Sigmoid colon (tissue), 6 donors: ENCODE measurements at regions not wholly inside any gene's neighbourhood (a gene's known extent, or its start where the extent isn't known, plus 50 kb on each side); places are given as distances from the start of the nearest gene placed in this dataset.
"Not testable (repeated sequence)": the region's sequence is repeated elsewhere in the genome, so short reads cannot be mapped to it uniquely, and the experiment has no call there.

Source experiments
- DNase-seq: peaks from one replicate; pipeline ENCODE4 v3.0.0-alpha.2; 2019
- H3K27ac ChIP-seq, 4 donors: fragments of 200-600 bp; sonication (generic); one replicate each; pipeline ENCODE4 v1.5.1; 2016 to 2019; ENCODE audit warnings: mild to moderate bottlenecking in 1 of 4
- H3K27me3 ChIP-seq, 3 donors: fragments of 200-600 bp; sonication (generic); one replicate each; pipeline ENCODE4 v1.5.1; 2019; ENCODE audit warnings: mild to moderate bottlenecking in 1 of 3
- H3K36me3 ChIP-seq, 4 donors: fragments of 200-600 bp; sonication (generic); one replicate each; pipeline ENCODE4 v1.5.1; 2016 to 2019
- H3K4me1 ChIP-seq, 4 donors: fragments of 200-600 bp; sonication (generic); one replicate each; pipeline ENCODE4 v1.5.1; 2017 to 2019
- H3K4me3 ChIP-seq, 4 donors: fragments of 200-600 bp; sonication (generic); one replicate each; pipeline ENCODE4 v1.5.1; 2017 to 2019; ENCODE audit warnings: mild to moderate bottlenecking in 2 of 4, moderate library complexity in 1 of 4
- H3K9me3 ChIP-seq, 4 donors: fragments of 200-600 bp in 3 of 4; sonication (generic) in 3 of 4; one replicate each; pipeline versions ENCODE4 v1.5.1 to v1.6.1; 2013 to 2019
- CTCF ChIP-seq, 4 experiments: fragments of 450-650 bp in 3 of 4; fragments of 200-600 bp in 1 of 4; IDR thresholded peaks; one replicate each; pipeline ENCODE4 v1.5.1; 2016 to 2019; ENCODE audit warnings: antibody characterized with exemption in 4 of 4, mild to moderate bottlenecking in 3 of 4, moderate library complexity in 2 of 4
- EP300 ChIP-seq, 4 donors: sonication (generic); formaldehyde crosslinking; IDR thresholded peaks; one replicate each; pipeline ENCODE4 v1.6.1; 2017; ENCODE audit warnings: antibody characterized with exemption in 4 of 4
- POLR2A ChIP-seq, 2 donors: fragments of 450-650 bp; IDR thresholded peaks; one replicate each; pipeline ENCODE4 v1.6.1; 2016; ENCODE audit warnings: antibody characterized with exemption in 2 of 2, mild to moderate bottlenecking in 2 of 2, moderate library complexity in 2 of 2
- POLR2AphosphoS5 ChIP-seq, 4 donors: sonication (generic); formaldehyde crosslinking; IDR thresholded peaks; one replicate each; pipeline ENCODE4 v1.6.1; 2017; ENCODE audit warnings: antibody characterized with exemption in 4 of 4
- WGBS, 2 donors: extraction: QIAGEN DNeasy Blood & Tissue Kit; methylation state at CpG; one replicate each; pipeline ENCODE4 v1.1.7; 2013; 5-methylcytosine and 5-hydroxymethylcytosine counted together
- intact Hi-C: fragments of 100-400 bp; cut with DNase I; formaldehyde crosslinking; loops from one replicate; pipeline ENCODE4 v1.15.1; 2023
- donor health status: healthy with polysubstance abuse.
- donor health status: healthy.

GRCh38 chr7:110448918-110449317, 642.0 kb upstream of the LRRN3 start:
- intact Hi-C loops = no loop called here
- TF ChIP-seq CTCF (IDR thresholded peaks at IDR 0.05) (no peak), EP300 (IDR thresholded peaks at IDR 0.05) (no peak), POLR2AphosphoS5 (IDR thresholded peaks at IDR 0.05) (no peak), POLR2A (IDR thresholded peaks at IDR 0.05) (no peak)
- no peaks in the 10 kb centered on the region for H3K9me3 ChIP-seq

GRCh38 chr7:110454713-110455112, 636.2 kb upstream of the LRRN3 start:
- intact Hi-C loops = no loop called here

More at GRCh38 chr7:110448918-110449317, 642.0 kb upstream of the LRRN3 start:
- H3K4me1 ChIP-seq = no peaks in the 10 kb centered on the region
- H3K4me3 ChIP-seq = no peak overlapping the region
- H3K27me3 ChIP-seq = no peaks in the 10 kb centered on the region
- DNase-seq = no peak
- no peaks in the 10 kb centered on the region for H3K36me3 ChIP-seq
- no peak overlapping the region for H3K27ac ChIP-seq

GRCh38 chr7:110461621-110462020, 629.3 kb upstream of the LRRN3 start:
- H3K4me1 ChIP-seq = no peaks in the 10 kb centered on the region
- no peaks in the 10 kb centered on the region for H3K9me3 ChIP-seq
- no peak for DNase-seq
- TF ChIP-seq CTCF (IDR thresholded peaks at IDR 0.05) = no peak
- TF ChIP-seq POLR2A (IDR thresholded peaks at IDR 0.05) = no peak
- TF ChIP-seq EP300 (IDR thresholded peaks at IDR 0.05) = no peak
- TF ChIP-seq POLR2AphosphoS5 (IDR thresholded peaks at IDR 0.05) = no peak
- no peak overlapping the region for H3K27ac ChIP-seq
- H3K36me3 ChIP-seq = no peaks in the 10 kb centered on the region
- WGBS, 2 donors = 45 to 63% methylated on average over 2 of the region's 2 CpGs
- no peak overlapping the region for H3K4me3 ChIP-seq
- intact Hi-C loops = no loop called here
- H3K27me3 ChIP-seq = no peaks in the 10 kb centered on the region

More at GRCh38 chr7:110454713-110455112, 636.2 kb upstream of the LRRN3 start:
- Histone ChIP-seq H3K27ac (no peak overlapping the region), H3K4me1 (no peaks in the 10 kb centered on the region), H3K36me3 (no peaks in the 10 kb centered on the region), H3K4me3 (no peak overlapping the region), H3K27me3 (no peaks in the 10 kb centered on the region), H3K9me3 (no peaks in the 10 kb centered on the region)
- 82 to 83% methylated on average over 3 of the region's 3 CpGs for WGBS, 2 donors
- TF ChIP-seq CTCF (IDR thresholded peaks at IDR 0.05) (no peak), EP300 (IDR thresholded peaks at IDR 0.05) (no peak), POLR2AphosphoS5 (IDR thresholded peaks at IDR 0.05) (no peak)
- no peak for DNase-seq

- H3K4me3 ChIP-seq = no peak overlapping the region
- H3K36me3 ChIP-seq = no peaks in the 10 kb centered on the region
- no peaks in the 10 kb centered on the region for H3K4me1 ChIP-seq
- intact Hi-C loops = no loop called here
- no peak overlapping the region for H3K27ac ChIP-seq
- no peaks in the 10 kb centered on the region for H3K27me3 ChIP-seq
- TF ChIP-seq CTCF (IDR thresholded peaks at IDR 0.05) = no peak
- TF ChIP-seq POLR2A (IDR thresholded peaks at IDR 0.05) = no peak
- no peak for TF ChIP-seq POLR2AphosphoS5 (IDR thresholded peaks at IDR 0.05)
- TF ChIP-seq EP300 (IDR thresholded peaks at IDR 0.05) = no peak
- no peak for DNase-seq
- H3K9me3 ChIP-seq = no peaks in the 10 kb centered on the region
Measured at GRCh38 chr7:110470420-110470819, 620.5 kb upstream of the LRRN3 start.

GRCh38 chr7:110472419-110472818, 618.5 kb upstream of the LRRN3 start:
- WGBS, 2 donors = 81 to 88% methylated on average over 7 of the region's 7 CpGs

More at GRCh38 chr7:110472419-110472818, 618.5 kb upstream of the LRRN3 start:
- intact Hi-C loops, H3K4me1 ChIP-seq, H3K9me3 ChIP-seq, H3K36me3 ChIP-seq, H3K27ac ChIP-seq, H3K4me3 ChIP-seq, DNase-seq, H3K27me3 ChIP-seq: not testable (repeated sequence)
